H1 (cell line): ENCODE measurements at regions not wholly inside any gene's neighbourhood (a gene's known extent, or its start where the extent isn't known, plus 50 kb on each side); places are given as distances from the start of the nearest gene placed in this dataset.

Experiments used
- CTCF ChIA-PET: fragments of 300-600 bp; sonication (Branson Sonifier 250); formaldehyde crosslinking; loops from one replicate; lab custom pipeline; 2021; ENCODE audit not compliant: partially characterized antibody; lab: Charles Lee
- POLR2A ChIA-PET: fragments of 300-600 bp; sonication (Branson Sonifier 250); formaldehyde crosslinking; loops from one replicate; lab custom pipeline; 2021; ENCODE audit warnings: inconsistent platforms; ENCODE audit not compliant: partially characterized antibody; lab: Charles Lee
- DNase-seq, 2 experiments: peaks; one replicate each; pipeline versions ENCODE4 v3.0.0 to v3.0.0-alpha.2; 2010 to 2022; ENCODE audit warnings: low spot score in 2 of 2, low read depth in 1 of 2, mixed read lengths in 1 of 2
- FAIRE-seq: peaks from 2 replicates; lab custom pipeline; 2011; peaks lifted over from hg19 to GRCh38; lab: Jason Lieb, UNC
- H2AFZ ChIP-seq: 2 replicates; pipeline ENCODE4 v1.8.1; 2012; ENCODE audit warnings: low read length, inconsistent platforms
- H2AK5ac ChIP-seq: 2 replicates; pipeline ENCODE4 v1.6.1; 2013; ENCODE audit warnings: low read depth, low read length
- H2BK120ac ChIP-seq: replicated peaks from 2 replicates; pipeline ENCODE3; 2013; ENCODE audit warnings: low read depth, low read length, inconsistent platforms
- H2BK12ac ChIP-seq: 2 replicates; pipeline ENCODE4 v1.6.1; 2013; ENCODE audit warnings: low read depth, low read length
- H2BK15ac ChIP-seq: 2 replicates; pipeline ENCODE4 v1.6.1; 2013; ENCODE audit warnings: low read length
- H2BK20ac ChIP-seq: 2 replicates; pipeline ENCODE4 v1.6.1; 2013; ENCODE audit warnings: low read length
- H2BK5ac ChIP-seq: 2 replicates; pipeline ENCODE4 v1.6.1; 2013; ENCODE audit warnings: low read depth, low read length
- H3K14ac ChIP-seq: 2 replicates; pipeline ENCODE4 v1.6.1; 2013; ENCODE audit warnings: inconsistent platforms; ENCODE audit not compliant: insufficient read length
- H3K18ac ChIP-seq: 2 replicates; pipeline ENCODE4 v1.6.1; 2013; ENCODE audit warnings: low read length; ENCODE audit errors: extremely low read depth
- H3K23ac ChIP-seq: 2 replicates; pipeline ENCODE4 v1.6.1; 2013; ENCODE audit warnings: inconsistent platforms; ENCODE audit not compliant: insufficient read length
- H3K23me2 ChIP-seq: 2 replicates; pipeline ENCODE4 v1.6.1; 2013; ENCODE audit warnings: low read depth, low read length
- H3K27ac ChIP-seq: 2 replicates; pipeline ENCODE4 v1.6.1; 2011; ENCODE audit warnings: low read depth, low read length, inconsistent platforms
- H3K27me3 ChIP-seq, 4 experiments: replicated peaks in 1 of 4; 1 replicate in 1 of 4; 2 replicates in 3 of 4; pipeline versions ENCODE4 v1.6.1 to v1.8.1; 2011 to 2013; ENCODE audit warnings: low read length in 3 of 4, mild to moderate bottlenecking in 3 of 4, inconsistent platforms in 2 of 4, mixed read lengths in 2 of 4, moderate library complexity in 1 of 4; ENCODE audit not compliant: control insufficient read depth in 3 of 4, insufficient read depth in 3 of 4; ENCODE audit errors: extremely low read depth in 1 of 4
- H3K36me3 ChIP-seq, 4 experiments: 2 replicates each; pipeline versions ENCODE4 v1.6.1 to v1.8.1; 2011 to 2013; ENCODE audit warnings: mild to moderate bottlenecking in 4 of 4, low read length in 3 of 4, moderate library complexity in 2 of 4, control low read depth in 1 of 4, inconsistent platforms in 1 of 4; ENCODE audit not compliant: insufficient read depth in 4 of 4, control insufficient read depth in 2 of 4
- H3K4ac ChIP-seq: replicated peaks from 2 replicates; pipeline ENCODE3; 2013; ENCODE audit warnings: low read length, low read depth, mixed read lengths, inconsistent platforms; ENCODE audit not compliant: insufficient read length
- H3K4me1 ChIP-seq, 4 experiments: replicated peaks in 1 of 4; 1 replicate in 1 of 4; 2 replicates in 3 of 4; pipeline versions ENCODE4 v1.6.1 to v1.8.1; 2011 to 2013; ENCODE audit warnings: low read length in 3 of 4, inconsistent platforms in 2 of 4, mixed read lengths in 1 of 4; ENCODE audit not compliant: insufficient read depth in 4 of 4, control insufficient read depth in 3 of 4
- H3K4me2 ChIP-seq, 2 experiments: 2 replicates each; pipeline versions ENCODE4 v1.6.1 to v1.8.1; 2011 to 2013; ENCODE audit warnings: low read depth in 2 of 2, low read length in 2 of 2, control low read depth in 1 of 2, inconsistent platforms in 1 of 2, mild to moderate bottlenecking in 1 of 2; ENCODE audit not compliant: insufficient read depth in 1 of 2
- H3K4me3 ChIP-seq, 4 experiments: fragments of 200-600, 300-600 bp in 1 of 4; sonication (generic), shearing (Covaris generic), sonication (Bioruptor Twin) in 1 of 4; 2 replicates each; pipeline versions ENCODE4 v1.5.1 to v1.8.1; 2011 to 2016; ENCODE audit warnings: low read length in 4 of 4, low read depth in 3 of 4, control low read depth in 2 of 4, inconsistent platforms in 2 of 4, mild to moderate bottlenecking in 2 of 4, mixed read lengths in 1 of 4, moderate library complexity in 1 of 4; ENCODE audit not compliant: insufficient read depth in 2 of 4; ENCODE audit errors: extremely low read depth in 1 of 4
- H3K56ac ChIP-seq: replicated peaks from 2 replicates; pipeline ENCODE3; 2013; ENCODE audit warnings: low read depth, mild to moderate bottlenecking, mixed read lengths, low read length, inconsistent platforms; ENCODE audit not compliant: insufficient read length
- H3K79me1 ChIP-seq: 2 replicates; pipeline ENCODE4 v1.6.1; 2013; ENCODE audit warnings: low read depth, low read length, control low read depth
- H3K79me2 ChIP-seq, 2 experiments: 2 replicates each; pipeline versions ENCODE4 v1.6.1 to v1.8.1; 2012 to 2013; ENCODE audit warnings: low read length in 2 of 2, mild to moderate bottlenecking in 2 of 2, inconsistent platforms in 1 of 2; ENCODE audit not compliant: insufficient read depth in 2 of 2, control insufficient read depth in 1 of 2
- H3K9ac ChIP-seq, 4 experiments: replicated peaks in 1 of 4; 1 replicate in 1 of 4; 2 replicates in 3 of 4; pipeline versions ENCODE4 v1.6.1 to v1.8.1; 2011 to 2013; ENCODE audit warnings: low read depth in 3 of 4, low read length in 3 of 4, control low read depth in 2 of 4, mild to moderate bottlenecking in 2 of 4, moderate library complexity in 2 of 4, inconsistent platforms in 1 of 4; ENCODE audit errors: extremely low read depth in 1 of 4
- H3K9me3 ChIP-seq, 2 experiments: 2 replicates each; pipeline versions ENCODE4 v1.6.1 to v1.8.1; 2012 to 2013; ENCODE audit warnings: mild to moderate bottlenecking in 2 of 2, moderate library complexity in 2 of 2, control low read depth in 1 of 2, inconsistent platforms in 1 of 2, low read depth in 1 of 2, low read length in 1 of 2, mixed read lengths in 1 of 2; ENCODE audit not compliant: insufficient read depth in 2 of 2
- H4K20me1 ChIP-seq, 2 experiments: replicated peaks in 1 of 2; 2 replicates each; pipeline versions ENCODE3 to v1.8.1; 2011 to 2013; ENCODE audit warnings: inconsistent platforms in 2 of 2, low read length in 2 of 2, mild to moderate bottlenecking in 1 of 2; ENCODE audit not compliant: insufficient read depth in 2 of 2, control insufficient read depth in 1 of 2
- H4K5ac ChIP-seq: 2 replicates; pipeline ENCODE4 v1.6.1; 2013; ENCODE audit warnings: low read length, low read depth, mixed read lengths, inconsistent platforms; ENCODE audit not compliant: insufficient read length
- H4K8ac ChIP-seq: 2 replicates; pipeline ENCODE4 v1.8.0; 2013; ENCODE audit warnings: mild to moderate bottlenecking, moderate library complexity, low read length, inconsistent platforms; ENCODE audit not compliant: insufficient read depth; ENCODE audit errors: extremely low read depth
- H4K91ac ChIP-seq: replicated peaks from 2 replicates; pipeline ENCODE3; 2013; ENCODE audit warnings: low read length, mixed read lengths, inconsistent platforms; ENCODE audit not compliant: insufficient read length
- ASH2L ChIP-seq: fragments of 200-600, 300-600 bp; sonication (generic); IDR thresholded peaks from one replicate; pipeline ENCODE4 v1.7.1; 2017; ENCODE audit warnings: low read length
- BRCA1 ChIP-seq: IDR thresholded peaks from 2 replicates; pipeline ENCODE4 v1.6.1; 2012; ENCODE audit warnings: low read depth, low read length, improper control_type of control experiment
- CBX5 ChIP-seq: fragments of 300-800, 300-1000 bp; sonication (generic); IDR thresholded peaks from 2 replicates; pipeline ENCODE4 v1.7.1; 2016; ENCODE audit warnings: antibody characterized with exemption, low read length, low read depth
- CHD1 ChIP-seq: IDR thresholded peaks from 2 replicates; pipeline ENCODE4 v1.6.1; 2012; ENCODE audit warnings: low read depth, low read length, improper control_type of control experiment
- E2F6 ChIP-seq: IDR thresholded peaks from 2 replicates; pipeline ENCODE4 v1.6.1; 2012; ENCODE audit warnings: inconsistent platforms
- EGR1 ChIP-seq: IDR thresholded peaks from 2 replicates; pipeline ENCODE4 v1.6.1; 2011; ENCODE audit warnings: low read depth, low read length, borderline replicate concordance
- EP300 ChIP-seq, 2 experiments: IDR thresholded peaks; 1 replicate in 1 of 2; 2 replicates in 1 of 2; pipeline ENCODE4 v1.6.1; 2011 to 2012; ENCODE audit warnings: low read depth in 2 of 2, low read length in 2 of 2, mild to moderate bottlenecking in 2 of 2, borderline replicate concordance in 1 of 2, inconsistent platforms in 1 of 2, moderate library complexity in 1 of 2
- EZH2 ChIP-seq: fragments of 200-600 bp; sonication (generic); IDR thresholded peaks from 2 replicates; pipeline ENCODE4 v1.7.1; 2012; ENCODE audit warnings: low read depth, mild to moderate bottlenecking, moderate library complexity, low read length, inconsistent platforms; ENCODE audit not compliant: severe bottlenecking
- JUN ChIP-seq: IDR thresholded peaks from 2 replicates; pipeline ENCODE4 v1.6.1; 2011; ENCODE audit warnings: low read depth, mild to moderate bottlenecking, improper control_type of control experiment, low read length
- RXRA ChIP-seq: IDR thresholded peaks from 2 replicates; pipeline ENCODE4 v1.6.1; 2011; ENCODE audit warnings: low read depth, mild to moderate bottlenecking, low read length, moderate library complexity; ENCODE audit not compliant: insufficient read depth
- SIRT6 ChIP-seq: IDR thresholded peaks from one replicate; pipeline ENCODE4 v1.7.1; 2012; ENCODE audit warnings: low read length, inconsistent platforms
- SP4 ChIP-seq: IDR thresholded peaks from 2 replicates; pipeline ENCODE4 v1.6.1; 2012; ENCODE audit warnings: low read length, inconsistent platforms
- SRF ChIP-seq: IDR thresholded peaks from 2 replicates; pipeline ENCODE4 v1.6.1; 2011; ENCODE audit warnings: mild to moderate bottlenecking, low read depth, low read length, moderate library complexity
- TAF1 ChIP-seq: IDR thresholded peaks from 2 replicates; pipeline ENCODE4 v1.6.1; 2011; ENCODE audit warnings: mild to moderate bottlenecking, low read depth, low read length
- TCF12 ChIP-seq: IDR thresholded peaks from 2 replicates; pipeline ENCODE4 v1.6.1; 2011; ENCODE audit warnings: low read depth, mild to moderate bottlenecking, low read length
- WGBS, 2 experiments: shearing (Covaris generic) in 1 of 2; methylation state at CpG; one replicate each; pipeline versions ENCODE4 v1.1.6 to v1.1.7; 2013 to 2015; ENCODE audit warnings: low lambda C conversion rate in 2 of 2, mixed read lengths in 2 of 2, inconsistent platforms in 1 of 2, low coverage in 1 of 2, missing lambda C conversion rate in 1 of 2; ENCODE audit not compliant: insufficient replicate concordance in 2 of 2, insufficient coverage in 1 of 2, insufficient read length in 1 of 2; ENCODE audit errors: extremely low coverage in 1 of 2, missing lambda C conversion rate in 1 of 2; 5-methylcytosine and 5-hydroxymethylcytosine counted together

DNA sequence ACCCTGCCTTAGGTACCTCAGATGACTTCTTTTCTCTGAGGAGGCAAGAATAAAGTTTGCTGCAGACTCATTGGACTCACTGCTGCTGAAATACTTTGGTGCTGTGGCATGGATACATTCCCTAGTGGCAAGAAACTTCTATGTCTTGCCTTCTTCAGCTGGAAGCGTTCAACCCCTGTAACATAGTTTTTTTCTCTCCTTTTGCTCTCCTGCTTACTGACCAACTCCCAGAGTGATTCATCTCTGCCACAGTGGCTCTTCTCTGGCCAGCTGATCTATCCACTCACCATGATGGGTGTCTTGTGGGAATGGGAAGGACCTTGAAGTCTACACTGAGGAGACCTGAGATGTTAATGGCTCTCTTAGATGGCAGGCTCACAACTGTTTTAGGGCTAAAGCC lies 309.3 kb upstream of the LRRTM4 start:
- H3K4me3 ChIP-seq: no peak overlapping the region
- no peak for DNase-seq
- peaks cover 38 to 44% of the 10 kb centered on the region in 2 experiments for H3K9me3 ChIP-seq
- no peak overlapping the region for H3K9ac ChIP-seq
- ChIA-PET CTCF (interaction anchor here (0.6 kb wide), 1 partner anchor 128 kb away, joined by 3 read pairs; no protein-coding TSS in a partner anchor), POLR2A (no interaction called here)
- H3K4me2 ChIP-seq: no peak overlapping the region
- peaks cover 0 to 6% (median 0%) of the 10 kb centered on the region in 4 experiments; a peak in 1 of 7 replicates for H3K4me1 ChIP-seq
- no peak overlapping the region for H2BK5ac ChIP-seq
- no peak overlapping the region for H2BK15ac ChIP-seq
- no peaks in the 10 kb centered on the region for H3K79me2 ChIP-seq
- WGBS, 2 experiments: 63% methylated on average over 1 of the region's 1 CpG; no CpG with 5 or more reads in 1 of the 2 experiments
- no peak overlapping the region for H2BK12ac ChIP-seq
- no peak overlapping the region for H2AFZ ChIP-seq
- FAIRE-seq: no peak
- H3K23ac ChIP-seq: no peak overlapping the region
- no peak overlapping the region for H3K27ac ChIP-seq
- H3K23me2 ChIP-seq: no peaks in the 10 kb centered on the region
- no peak overlapping the region for H3K56ac ChIP-seq
- H4K8ac ChIP-seq: no peak overlapping the region
- H2BK120ac ChIP-seq: no peak overlapping the region
- H3K18ac ChIP-seq: no peak overlapping the region
- no peak overlapping the region for H4K91ac ChIP-seq
- H4K5ac ChIP-seq: no peak overlapping the region
- no peak overlapping the region for H3K14ac ChIP-seq
- H2AK5ac ChIP-seq: no peak overlapping the region
- H3K36me3 ChIP-seq: peaks cover 0 to 16% (median 0%) of the 10 kb centered on the region in 4 experiments; a peak in 4 of 8 replicates
- no peaks in the 10 kb centered on the region for H4K20me1 ChIP-seq
- H3K4ac ChIP-seq: no peak overlapping the region
- H3K27me3 ChIP-seq: peaks cover 0 to 2% (median 0%) of the 10 kb centered on the region in 4 experiments; a peak in 1 of 7 replicates
- no peaks in the 10 kb centered on the region for H3K79me1 ChIP-seq
- no peak overlapping the region for H2BK20ac ChIP-seq
- TF ChIP-seq JUN (no peak), EZH2 (no peak), TCF12 (no peak), EGR1 (no peak), EP300 (IDR thresholded peaks at IDR 0.05; ENCODE audit: borderline replicate concordance in 1 of 2, low read depth in 2 of 2, low read length in 2 of 2) (no peak), E2F6 (no peak), BRCA1 (no peak), CBX5 (no peak), SIRT6 (no peak), SRF (no peak), SP4 (no peak), TAF1 (no peak), RXRA (no peak), ASH2L (no peak), CHD1 (no peak)
